NCI-H69 (cell line): ENCODE measurements at regions not wholly inside any gene's neighbourhood (a gene's known extent, or its start where the extent isn't known, plus 50 kb on each side); places are given as distances from the start of the nearest gene placed in this dataset.

Experiments used
- DNase-seq: peaks from one replicate; lab custom pipeline; 2025; lab: John Stamatoyannopoulos, UW

GRCh38 chr5:173764332-173765028, 123.7 kb upstream of the CPEB4 start:
- peak; percentile 25 for DNase-seq

GRCh38 chr5:173765029-173765644, 123.0 kb upstream of the CPEB4 start:
- no peak for DNase-seq

GRCh38 chr5:173765661-173766060, 122.5 kb upstream of the CPEB4 start:
- no peak for DNase-seq

- no peak for DNase-seq
Observed at GRCh38 chr5:173767574-173768266, 120.4 kb upstream of the CPEB4 start.

GRCh38 chr5:173768267-173768806, 119.8 kb upstream of the CPEB4 start:
- no peak for DNase-seq

GRCh38 chr5:173768891-173769290, 119.3 kb upstream of the CPEB4 start:
- no peak for DNase-seq

GRCh38 chr5:173770637-173771036, 117.5 kb upstream of the CPEB4 start:
- DNase-seq = no peak

GRCh38 chr5:173771121-173771724, 116.9 kb upstream of the CPEB4 start:
- peak; percentile 54 for DNase-seq

GRCh38 chr5:173771725-173772383, 116.3 kb upstream of the CPEB4 start:
- DNase-seq = no peak

GRCh38 chr5:173772384-173773059, 115.6 kb upstream of the CPEB4 start:
- peak; percentile 15 for DNase-seq

- DNase-seq = no peak
Observed at GRCh38 chr5:173774271-173774761, 113.8 kb upstream of the CPEB4 start.

- no peak for DNase-seq
Observed at GRCh38 chr5:173775261-173776197, 112.6 kb upstream of the CPEB4 start.

- no peak for DNase-seq
Observed at GRCh38 chr5:173777149-173777548, 111.0 kb upstream of the CPEB4 start.

- DNase-seq = no peak
Observed at GRCh38 chr5:173777674-173778073, 110.5 kb upstream of the CPEB4 start.

- no peak for DNase-seq
Observed at GRCh38 chr5:173778152-173778782, 109.9 kb upstream of the CPEB4 start.

- DNase-seq = no peak
Observed at GRCh38 chr5:173778784-173779304, 109.3 kb upstream of the CPEB4 start.

- DNase-seq = no peak
Observed at GRCh38 chr5:173780235-173781234, 107.6 kb upstream of the CPEB4 start.

- no peak for DNase-seq
Observed at GRCh38 chr5:173781432-173781815, 106.7 kb upstream of the CPEB4 start.
